ENCODE measurements at regions not wholly inside any gene's neighbourhood (a gene's known extent, or its start where the extent isn't known, plus 50 kb on each side); places are given as distances from the start of the nearest gene placed in this dataset.

GRCh38 chr6:90905351-90905750 lies 318.5 kb upstream of the MAP3K7 start:
- TF ChIP-seq, protein P1, sequence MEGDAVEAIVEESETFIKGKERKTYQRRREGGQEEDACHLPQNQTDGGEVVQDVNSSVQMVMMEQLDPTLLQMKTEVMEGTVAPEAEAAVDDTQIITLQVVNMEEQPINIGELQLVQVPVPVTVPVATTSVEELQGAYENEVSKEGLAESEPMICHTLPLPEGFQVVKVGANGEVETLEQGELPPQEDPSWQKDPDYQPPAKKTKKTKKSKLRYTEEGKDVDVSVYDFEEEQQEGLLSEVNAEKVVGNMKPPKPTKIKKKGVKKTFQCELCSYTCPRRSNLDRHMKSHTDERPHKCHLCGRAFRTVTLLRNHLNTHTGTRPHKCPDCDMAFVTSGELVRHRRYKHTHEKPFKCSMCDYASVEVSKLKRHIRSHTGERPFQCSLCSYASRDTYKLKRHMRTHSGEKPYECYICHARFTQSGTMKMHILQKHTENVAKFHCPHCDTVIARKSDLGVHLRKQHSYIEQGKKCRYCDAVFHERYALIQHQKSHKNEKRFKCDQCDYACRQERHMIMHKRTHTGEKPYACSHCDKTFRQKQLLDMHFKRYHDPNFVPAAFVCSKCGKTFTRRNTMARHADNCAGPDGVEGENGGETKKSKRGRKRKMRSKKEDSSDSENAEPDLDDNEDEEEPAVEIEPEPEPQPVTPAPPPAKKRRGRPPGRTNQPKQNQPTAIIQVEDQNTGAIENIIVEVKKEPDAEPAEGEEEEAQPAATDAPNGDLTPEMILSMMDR (IDR thresholded peaks at IDR 0.05; ENCODE audit: low read depth, low read length): no peak
- TF ChIP-seq EZH2phosphoT487 (IDR thresholded peaks at IDR 0.05; ENCODE audit: low read depth): no peak

Data from OCI-LY3 (cell line).